ENCODE measurements at regions not wholly inside any gene's neighbourhood (a gene's known extent, or its start where the extent isn't known, plus 50 kb on each side); places are given as distances from the start of the nearest gene placed in this dataset.

GRCh38 chrX:18003876-18004275 lies 142.8 kb upstream of the RAI2 start:
- Histone ChIP-seq H3K27ac (no peak overlapping the region), H3K4me2 (no peak overlapping the region), H3K36me3 (replicated peaks; ENCODE audit: insufficient read depth, low read depth) (no peaks in the 10 kb centered on the region), H4K20me1 (ENCODE audit: insufficient read depth, poor library complexity, severe bottlenecking) (no peaks in the 10 kb centered on the region), H3K79me2 (no peaks in the 10 kb centered on the region), H3K9me3 (ENCODE audit: low read depth) (no peaks in the 10 kb centered on the region), H3K27me3 (no peaks in the 10 kb centered on the region), H3K9me2 (replicated peaks; ENCODE audit: insufficient read depth) (no peaks in the 10 kb centered on the region), H3K4me1 (ENCODE audit: insufficient read depth) (no peaks in the 10 kb centered on the region), H3K4me3 (no peak overlapping the region), H2AFZ (no peak overlapping the region)
- no peak for DNase-seq (ENCODE audit: low spot score)
- no peak for TF ChIP-seq EZH2 (IDR thresholded peaks at IDR 0.05; ENCODE audit: borderline replicate concordance)
- TF ChIP-seq CTCF (IDR thresholded peaks at IDR 0.05; ENCODE audit: poor library complexity), result no peak
- no peak for TF ChIP-seq EZH2phosphoT487 (IDR thresholded peaks at IDR 0.05; ENCODE audit: low read depth, severe bottlenecking, unreplicated experiment)
- 65% methylated on average over 5 of the region's 5 CpGs for WGBS (ENCODE audit: low lambda C conversion rate, missing lambda C conversion rate)

- H3K9me2 ChIP-seq (replicated peaks; ENCODE audit: insufficient read depth), result no peaks in the 10 kb centered on the region
- H3K4me3 ChIP-seq, result no peak overlapping the region
- H3K27ac ChIP-seq, result no peak overlapping the region
- no peaks in the 10 kb centered on the region for H3K9me3 ChIP-seq (ENCODE audit: low read depth)
- H3K27me3 ChIP-seq, result no peaks in the 10 kb centered on the region
- WGBS (ENCODE audit: low lambda C conversion rate, missing lambda C conversion rate), result 68% methylated on average over 3 of the region's 3 CpGs
- DNase-seq (ENCODE audit: low spot score), result no peak
- TF ChIP-seq EZH2phosphoT487 (IDR thresholded peaks at IDR 0.05; ENCODE audit: low read depth, severe bottlenecking, unreplicated experiment) (no peak), EZH2 (IDR thresholded peaks at IDR 0.05; ENCODE audit: borderline replicate concordance) (no peak), CTCF (IDR thresholded peaks at IDR 0.05; ENCODE audit: poor library complexity) (no peak)
- H4K20me1 ChIP-seq (ENCODE audit: insufficient read depth, poor library complexity, severe bottlenecking), result no peaks in the 10 kb centered on the region
- no peaks in the 10 kb centered on the region for H3K4me1 ChIP-seq (ENCODE audit: insufficient read depth)
- H2AFZ ChIP-seq, result no peak overlapping the region
- H3K4me2 ChIP-seq, result no peak overlapping the region
- no peaks in the 10 kb centered on the region for H3K79me2 ChIP-seq
- H3K36me3 ChIP-seq (replicated peaks; ENCODE audit: insufficient read depth, low read depth), result no peaks in the 10 kb centered on the region
Measured at GRCh38 chrX:18002791-18003190, 141.7 kb upstream of the RAI2 start.

GRCh38 chrX:17994429-17994828 lies 133.3 kb upstream of the RAI2 start:
- H4K20me1 ChIP-seq (ENCODE audit: insufficient read depth, poor library complexity, severe bottlenecking), result no peaks in the 10 kb centered on the region
- no peak overlapping the region for H3K4me3 ChIP-seq
- H3K27me3 ChIP-seq, result no peaks in the 10 kb centered on the region
- H2AFZ ChIP-seq, result no peak overlapping the region
- H3K4me2 ChIP-seq, result no peak overlapping the region
- WGBS (ENCODE audit: low lambda C conversion rate, missing lambda C conversion rate), result 56% methylated on average over 2 of the region's 2 CpGs
- no peak for DNase-seq (ENCODE audit: low spot score)
- TF ChIP-seq EZH2phosphoT487 (IDR thresholded peaks at IDR 0.05; ENCODE audit: low read depth, severe bottlenecking, unreplicated experiment) (no peak), EZH2 (IDR thresholded peaks at IDR 0.05; ENCODE audit: borderline replicate concordance) (no peak), CTCF (IDR thresholded peaks at IDR 0.05; ENCODE audit: poor library complexity) (no peak)
- H3K9me3 ChIP-seq (ENCODE audit: low read depth), result no peaks in the 10 kb centered on the region
- H3K79me2 ChIP-seq, result no peaks in the 10 kb centered on the region
- H3K27ac ChIP-seq, result no peak overlapping the region
- H3K36me3 ChIP-seq (replicated peaks; ENCODE audit: insufficient read depth, low read depth), result no peaks in the 10 kb centered on the region
- no peaks in the 10 kb centered on the region for H3K9me2 ChIP-seq (replicated peaks; ENCODE audit: insufficient read depth)
- H3K4me1 ChIP-seq (ENCODE audit: insufficient read depth), result no peaks in the 10 kb centered on the region

GRCh38 chrX:17993062-17993461 lies 132.0 kb upstream of the RAI2 start:
- Histone ChIP-seq H3K36me3 (replicated peaks; ENCODE audit: insufficient read depth, low read depth) (no peaks in the 10 kb centered on the region), H3K4me3 (no peak overlapping the region), H3K4me1 (ENCODE audit: insufficient read depth) (no peaks in the 10 kb centered on the region), H3K79me2 (no peaks in the 10 kb centered on the region), H4K20me1 (ENCODE audit: insufficient read depth, poor library complexity, severe bottlenecking) (no peaks in the 10 kb centered on the region), H3K9me2 (replicated peaks; ENCODE audit: insufficient read depth) (no peaks in the 10 kb centered on the region), H3K27ac (no peak overlapping the region), H3K9me3 (ENCODE audit: low read depth) (no peaks in the 10 kb centered on the region), H3K4me2 (no peak overlapping the region), H3K27me3 (no peaks in the 10 kb centered on the region), H2AFZ (no peak overlapping the region)
- TF ChIP-seq CTCF (IDR thresholded peaks at IDR 0.05; ENCODE audit: poor library complexity) (no peak), EZH2phosphoT487 (IDR thresholded peaks at IDR 0.05; ENCODE audit: low read depth, severe bottlenecking, unreplicated experiment) (no peak), EZH2 (IDR thresholded peaks at IDR 0.05; ENCODE audit: borderline replicate concordance) (no peak)
- WGBS (ENCODE audit: low lambda C conversion rate, missing lambda C conversion rate), result 78% methylated on average over 3 of the region's 3 CpGs
- no peak for DNase-seq (ENCODE audit: low spot score)

Measured in hepatocyte (in vitro differentiated cells).